ENCODE measurements at regions not wholly inside any gene's neighbourhood (a gene's known extent, or its start where the extent isn't known, plus 50 kb on each side); places are given as distances from the start of the nearest gene placed in this dataset.
"Not testable (repeated sequence)": the region's sequence is repeated elsewhere in the genome, so short reads cannot be mapped to it uniquely, and the experiment has no call there.

DNA sequence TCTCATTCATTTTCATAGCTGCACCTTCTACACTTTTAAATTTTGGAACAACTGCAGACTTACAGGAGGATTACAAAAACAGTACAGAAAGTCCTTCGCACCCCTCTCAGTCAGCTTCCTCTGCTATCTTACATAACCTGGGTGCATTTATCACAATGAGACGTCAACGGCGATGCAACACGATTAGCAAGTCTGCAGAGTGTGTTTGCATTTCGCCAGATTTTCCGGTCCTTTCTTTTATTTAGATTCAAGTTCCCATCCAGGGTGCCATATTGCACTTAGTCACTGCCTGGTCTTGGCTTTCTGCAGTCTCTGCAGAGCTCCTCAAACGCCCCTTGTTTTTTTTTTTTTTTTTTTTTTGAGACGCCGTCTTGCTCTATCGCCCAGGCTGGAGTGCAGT, 85.9 kb downstream of the ASMT start:
- DNase-seq (ENCODE audit: low read depth), result no peak

GRCh38 chrX:1701396-1701901, 86.6 kb downstream of the ASMT start:
- not testable (repeated sequence) for DNase-seq (ENCODE audit: low read depth)

- not testable (repeated sequence) for DNase-seq (ENCODE audit: low read depth)
Observed at GRCh38 chrX:1702142-1702541, 87.3 kb downstream of the ASMT start.

- not testable (repeated sequence) for DNase-seq (ENCODE audit: low read depth)
Observed at GRCh38 chrX:1702557-1702956, 87.7 kb downstream of the ASMT start.

GRCh38 chrX:1709277-1709676, 94.4 kb downstream of the ASMT start:
- not testable (repeated sequence) for DNase-seq (ENCODE audit: low read depth)

GRCh38 chrX:1713296-1713695, 98.4 kb downstream of the ASMT start:
- DNase-seq (ENCODE audit: low read depth), result no peak

DNA sequence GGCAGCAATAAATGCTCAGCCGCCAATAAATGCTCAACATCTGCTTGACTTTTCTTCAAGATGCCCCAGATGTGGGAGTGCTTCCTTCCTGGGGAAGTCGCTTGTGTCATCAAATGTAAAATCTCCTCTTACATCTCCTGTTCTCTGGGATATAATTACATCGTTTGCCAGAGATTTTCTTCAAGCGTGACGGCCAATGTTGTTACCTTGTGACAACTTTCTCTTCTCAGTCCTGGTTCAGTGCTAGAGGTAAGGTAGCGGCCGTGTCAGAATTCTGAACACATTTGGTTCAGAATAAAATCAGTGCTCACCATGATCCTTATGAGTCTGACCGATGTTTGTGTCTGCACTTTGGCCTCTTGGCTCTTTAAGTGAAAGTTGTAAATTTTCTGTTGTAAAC, 102.5 kb downstream of the ASMT start:
- no peak for DNase-seq (ENCODE audit: low read depth)

- no peak for DNase-seq (ENCODE audit: low read depth)
Observed at GRCh38 chrX:1719270-1719669, 104.4 kb downstream of the ASMT start.

DNA sequence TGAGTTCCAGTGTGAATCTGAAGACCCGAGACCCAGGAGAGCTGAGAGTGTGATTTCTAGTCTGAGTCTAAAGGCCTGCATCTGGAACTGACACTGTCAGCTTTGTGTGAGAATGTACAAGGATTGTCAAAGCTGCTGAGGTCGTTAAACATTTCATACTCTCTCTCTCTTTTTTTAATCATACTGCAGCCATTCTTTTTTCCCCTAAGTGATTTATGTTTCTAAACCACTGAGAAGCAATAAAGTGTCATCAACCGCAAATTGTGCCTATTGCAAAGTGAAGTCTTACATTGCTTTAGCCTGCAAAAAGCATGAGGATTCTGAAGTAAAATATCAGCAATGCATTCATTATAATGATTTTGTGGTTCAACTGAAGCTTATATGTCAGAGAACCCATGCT, 106.0 kb downstream of the ASMT start:
- no peak for DNase-seq (ENCODE audit: low read depth)

DNA sequence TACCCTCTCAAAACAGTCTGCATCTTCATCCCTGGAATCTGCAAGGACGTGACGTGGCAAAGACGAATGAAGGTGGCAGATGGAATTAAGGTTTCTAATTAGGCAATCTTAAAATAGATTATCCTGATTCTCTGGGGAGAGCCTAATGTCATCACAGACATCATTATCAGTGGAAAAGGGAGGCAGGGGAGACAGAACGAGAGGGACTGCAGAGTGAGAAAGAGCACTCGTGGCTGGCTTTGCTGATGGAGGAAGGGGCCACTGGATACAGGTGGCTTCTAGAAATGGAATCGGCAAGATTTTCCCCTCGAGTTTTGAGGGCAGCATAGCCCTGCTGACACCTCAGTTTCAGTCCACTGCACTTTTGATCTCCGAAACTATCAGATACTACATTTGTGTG, 110.6 kb downstream of the ASMT start:
- no peak for DNase-seq (ENCODE audit: low read depth)

DNA sequence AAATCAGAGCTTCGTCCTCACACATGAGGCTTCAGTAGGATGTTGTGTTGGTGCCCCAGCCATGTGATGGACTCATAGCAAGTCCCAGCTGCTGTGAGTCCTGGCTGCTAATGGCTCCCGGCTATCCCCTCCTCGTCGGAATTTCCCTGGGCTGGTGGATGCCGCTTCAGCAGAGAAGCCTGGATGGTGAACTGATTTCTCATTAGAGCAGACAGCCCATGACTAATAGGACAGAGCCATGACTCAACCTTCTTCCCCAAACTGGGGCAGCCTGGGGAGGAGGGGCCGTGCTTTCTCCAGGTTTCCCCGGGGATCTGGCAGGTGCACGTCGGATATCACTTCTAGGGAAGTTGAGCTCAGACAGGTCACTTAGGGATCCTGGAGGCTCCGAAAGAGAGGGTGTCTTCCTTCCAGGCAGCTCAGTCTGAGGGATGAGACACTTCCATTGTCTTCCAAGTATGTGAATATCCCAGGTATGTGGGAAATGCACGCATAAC, 112.7 kb downstream of the ASMT start:
- DNase-seq (ENCODE audit: low read depth), result no peak

DNA sequence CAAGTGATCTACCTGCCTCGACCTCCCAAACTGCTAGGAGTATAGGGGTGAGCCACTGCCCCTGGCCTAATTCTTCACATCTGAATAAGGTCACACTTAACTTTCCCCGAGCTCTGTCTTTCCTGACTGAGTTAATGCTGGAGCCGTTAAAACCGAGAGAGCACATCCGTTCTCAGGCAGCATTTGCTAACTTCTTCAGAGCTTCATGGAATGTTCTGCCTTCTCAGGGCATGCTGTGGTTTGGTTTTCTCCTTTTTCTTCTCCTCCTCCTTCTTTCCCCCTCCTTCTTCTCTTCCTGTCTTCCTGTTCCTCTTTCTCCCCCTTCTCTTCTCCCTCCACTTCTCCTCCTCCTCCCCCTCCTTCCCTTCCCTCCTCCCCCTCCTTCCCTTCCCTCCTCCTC, 119.9 kb downstream of the ASMT start:
- no peak for DNase-seq (ENCODE audit: low read depth)

- no peak for DNase-seq (ENCODE audit: low read depth)
Observed at GRCh38 chrX:1741816-1742394, 127.0 kb downstream of the ASMT start.

DNA sequence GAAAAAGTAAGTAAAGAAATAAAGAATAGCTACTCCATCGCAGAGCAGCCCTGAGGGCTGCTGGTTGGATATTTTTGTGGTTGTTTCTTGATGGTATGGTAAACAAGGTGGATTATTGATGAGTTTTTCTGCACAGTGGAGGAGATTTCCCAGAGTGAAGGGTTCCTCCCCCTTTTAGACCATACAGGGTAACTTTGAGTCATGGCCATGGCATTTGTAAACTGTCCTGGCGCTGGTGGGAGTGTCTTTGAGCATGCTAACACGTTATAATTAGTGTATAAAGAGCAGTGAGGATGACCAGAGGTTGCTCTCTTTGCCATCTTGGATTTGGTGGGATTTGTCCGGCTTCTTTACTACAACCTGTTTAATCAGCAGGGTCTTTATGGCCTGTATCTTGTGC, 128.2 kb downstream of the ASMT start:
- no peak for DNase-seq (ENCODE audit: low read depth)

GRCh38 chrX:1743663-1744062, 128.8 kb downstream of the ASMT start:
- DNase-seq (ENCODE audit: low read depth), result no peak

DNA sequence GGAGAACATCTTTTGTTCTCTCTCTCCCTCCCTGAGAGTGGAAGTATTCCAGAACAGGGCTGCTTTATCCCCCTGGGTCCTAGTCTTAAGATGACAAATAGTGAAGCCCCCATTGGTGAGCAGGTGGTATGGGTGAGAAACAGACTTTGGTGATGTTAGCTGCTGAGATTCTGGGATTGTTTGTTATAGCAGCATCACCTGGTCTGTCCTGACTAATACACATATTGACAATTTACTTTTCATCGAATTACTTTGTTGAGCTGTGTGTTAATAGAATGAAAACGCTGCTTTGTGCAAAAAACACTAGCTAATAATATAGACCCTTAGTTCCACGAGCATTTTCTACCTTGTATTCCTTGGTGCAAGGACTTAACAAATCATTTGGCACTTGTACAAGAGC, 133.5 kb downstream of the ASMT start:
- DNase-seq (ENCODE audit: low read depth), result no peak

- DNase-seq (ENCODE audit: low read depth), result no peak
Observed at GRCh38 chrX:1749499-1749898, 134.6 kb downstream of the ASMT start.

DNA sequence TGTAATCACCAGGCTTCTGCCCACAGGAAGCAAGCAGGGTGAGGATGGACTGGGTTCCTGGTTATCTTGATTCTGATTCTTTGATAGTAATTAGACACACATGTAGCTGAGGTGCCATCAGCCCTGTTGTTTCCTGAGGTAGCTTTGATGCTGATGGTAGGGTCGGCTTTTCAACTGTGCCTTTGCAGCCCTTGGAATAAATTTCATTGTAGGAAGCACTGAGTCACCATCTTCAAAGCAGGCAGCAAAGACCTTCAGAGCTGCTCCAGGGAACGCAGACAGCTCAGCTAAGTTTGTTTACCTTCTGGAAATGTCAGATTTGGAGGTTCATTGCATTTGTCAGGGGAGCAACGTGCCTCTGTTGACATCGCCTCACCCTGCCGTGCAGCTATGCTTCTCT, 135.4 kb downstream of the ASMT start:
- DNase-seq (ENCODE audit: low read depth), result no peak

DNA sequence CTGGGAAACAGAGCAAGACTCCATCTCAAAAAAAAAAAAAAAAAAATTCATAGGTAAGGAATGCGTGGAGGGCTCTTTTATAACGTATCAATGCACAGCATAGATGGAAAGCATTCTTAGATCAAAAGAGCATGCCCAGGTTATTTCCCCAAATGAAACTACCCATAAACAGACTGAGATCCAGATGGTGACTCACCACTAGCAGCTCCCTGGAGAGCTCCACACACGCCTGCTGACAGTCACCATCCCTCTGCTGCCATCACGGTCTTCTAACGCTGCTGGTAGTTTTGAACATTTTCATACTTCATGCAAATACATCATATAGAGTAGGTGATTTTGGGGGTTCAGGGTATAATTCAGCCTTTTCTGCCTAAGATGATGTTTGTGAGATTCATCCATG, 136.9 kb downstream of the ASMT start:
- DNase-seq (ENCODE audit: low read depth), result no peak

GRCh38 chrX:1752799-1753198, 137.9 kb downstream of the ASMT start:
- DNase-seq (ENCODE audit: low read depth), result not testable (repeated sequence)

- peak; percentile 35 for DNase-seq (ENCODE audit: low read depth)
Observed at GRCh38 chrX:1754077-1754476, 139.2 kb downstream of the ASMT start.

GRCh38 chrX:1763294-1763693, 148.4 kb downstream of the ASMT start:
- no peak for DNase-seq (ENCODE audit: low read depth)

DNA sequence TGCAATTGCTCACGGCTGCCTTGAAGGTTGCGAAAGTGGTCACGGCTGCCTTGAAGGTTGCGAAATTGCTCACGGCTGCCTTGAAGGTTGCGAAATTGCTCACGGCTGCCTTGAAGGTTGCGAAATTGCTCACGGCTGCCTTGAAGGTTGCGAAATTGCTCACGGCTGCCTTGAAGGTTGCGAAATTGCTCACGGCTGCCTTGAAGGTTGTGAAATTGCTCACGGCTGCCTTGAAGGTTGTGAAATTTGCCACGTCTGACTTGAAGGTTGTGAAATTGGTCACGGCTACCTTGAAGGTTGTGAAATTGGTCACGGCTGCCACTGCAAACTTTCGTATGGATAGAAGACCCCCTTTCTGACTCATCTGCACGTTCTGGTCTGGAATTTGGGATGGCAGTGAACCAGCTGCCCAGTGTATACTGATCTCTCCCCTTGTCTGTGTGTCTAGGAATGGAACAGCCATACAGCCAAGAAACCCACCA, 150.1 kb downstream of the ASMT start:
- not testable (repeated sequence) for DNase-seq (ENCODE audit: low read depth)

GRCh38 chrX:1767026-1767425, 152.2 kb downstream of the ASMT start:
- DNase-seq (ENCODE audit: low read depth), result no peak

Measured in HS-27A (cell line).